AG09309 (cell line): ENCODE measurements at regions not wholly inside any gene's neighbourhood (a gene's known extent, or its start where the extent isn't known, plus 50 kb on each side); places are given as distances from the start of the nearest gene placed in this dataset.

Source experiments
- DNase-seq: peaks from one replicate; pipeline ENCODE4 v3.0.0-alpha.2; 2010; ENCODE audit warnings: low read depth
- H3K4me3 ChIP-seq: 2 replicates; pipeline ENCODE4 v1.5.1; 2011; ENCODE audit warnings: mild to moderate bottlenecking, low read depth, low read length, moderate library complexity; ENCODE audit not compliant: control insufficient read depth
- CTCF ChIP-seq: IDR thresholded peaks from 2 replicates; pipeline ENCODE4 v1.5.1; 2011; ENCODE audit warnings: mild to moderate bottlenecking, low read depth, low read length, inconsistent platforms; ENCODE audit not compliant: insufficient read depth, control insufficient read depth; ENCODE audit errors: missing control alignments

DNA sequence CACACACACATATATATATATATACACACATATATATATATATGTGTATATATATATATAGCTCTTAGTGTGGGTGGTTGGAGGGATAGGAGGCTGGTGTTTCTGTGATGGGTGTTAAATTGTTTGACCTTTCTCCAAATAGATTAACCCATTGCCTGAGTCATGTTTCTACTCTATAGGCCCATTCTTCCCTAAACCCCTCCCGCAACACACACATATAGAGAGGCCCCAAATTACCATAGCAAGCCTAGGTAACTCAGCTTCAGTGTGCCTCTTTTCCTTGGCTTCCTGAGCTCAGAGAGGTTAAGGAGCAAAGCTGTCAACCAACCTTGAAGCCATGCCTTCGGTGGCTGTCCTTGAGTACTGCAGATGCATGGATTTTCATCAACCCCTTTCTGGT, 98.7 kb upstream of the ADO start:
- TF ChIP-seq CTCF = no peak
- no peak overlapping the region for H3K4me3 ChIP-seq
- no peak for DNase-seq

GRCh38 chr10:62707810-62708209, 96.7 kb upstream of the ADO start:
- no peak for TF ChIP-seq CTCF
- no peak overlapping the region for H3K4me3 ChIP-seq
- DNase-seq = no peak

DNA sequence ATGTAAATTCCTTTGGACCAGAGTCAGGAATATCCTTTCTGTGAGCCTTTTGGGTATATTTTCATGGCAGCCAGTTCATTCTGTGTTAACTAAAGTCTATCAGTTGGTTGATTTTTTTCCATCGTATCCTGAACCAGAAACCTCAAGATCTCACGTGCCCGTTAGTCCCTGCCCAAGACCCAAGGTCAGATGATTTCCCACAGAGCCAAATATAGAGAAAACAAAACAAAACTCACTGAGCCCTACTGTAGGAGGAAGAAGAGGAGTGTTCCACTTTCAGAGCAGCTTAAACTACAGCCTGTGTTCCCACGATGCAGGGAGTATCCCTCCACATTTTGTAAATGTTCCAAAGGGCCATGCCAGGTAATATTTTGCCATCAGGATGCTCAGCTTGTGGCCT, 96.0 kb upstream of the ADO start:
- H3K4me3 ChIP-seq = no peak overlapping the region
- no peak for TF ChIP-seq CTCF
- DNase-seq = no peak

DNA sequence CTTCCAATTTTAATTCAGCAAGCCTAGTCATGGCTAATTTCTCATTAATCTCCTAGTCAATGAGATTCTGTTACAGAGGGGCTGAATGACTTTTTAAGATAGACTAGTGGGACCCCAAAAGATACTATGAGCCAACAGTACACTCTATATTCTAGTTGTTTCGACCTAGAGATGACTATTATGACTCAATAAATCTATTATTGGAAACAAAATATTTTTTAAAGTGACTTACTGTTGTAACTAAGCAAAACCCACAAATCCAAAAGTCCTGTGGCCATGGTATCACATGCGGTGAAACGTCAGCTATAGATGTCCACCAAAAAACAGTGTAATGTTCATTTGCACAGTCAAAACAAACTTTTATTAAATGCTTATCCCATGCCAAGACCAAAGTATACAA, 95.3 kb upstream of the ADO start:
- DNase-seq = no peak
- no peak overlapping the region for H3K4me3 ChIP-seq
- TF ChIP-seq CTCF = no peak

GRCh38 chr10:62710182-62710581, 94.3 kb upstream of the ADO start:
- TF ChIP-seq CTCF = no peak
- no peak overlapping the region for H3K4me3 ChIP-seq
- DNase-seq = no peak

DNA sequence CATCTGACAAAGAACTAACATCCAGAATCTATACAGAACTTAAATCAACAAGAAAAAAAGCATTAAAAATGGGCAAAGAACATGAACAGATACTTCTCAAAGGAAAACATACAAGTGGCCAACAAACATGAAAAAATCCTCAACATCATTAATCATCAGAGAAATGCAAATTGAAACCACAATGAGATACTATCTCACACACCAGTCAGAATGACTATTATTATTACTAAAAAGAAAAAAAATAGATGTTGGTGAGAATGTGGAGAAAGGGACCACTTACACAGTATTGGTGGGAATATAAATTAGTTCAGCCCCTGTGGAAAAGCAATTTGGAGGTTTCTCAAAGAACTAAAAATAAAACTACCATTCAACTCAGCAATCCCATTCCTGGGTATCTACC, 89.1 kb upstream of the ADO start:
- no peak for TF ChIP-seq CTCF
- no peak for DNase-seq
- no peak overlapping the region for H3K4me3 ChIP-seq

- no peak overlapping the region for H3K4me3 ChIP-seq
- TF ChIP-seq CTCF = no peak
- DNase-seq = no peak
Observed at GRCh38 chr10:62718585-62718984, 85.9 kb upstream of the ADO start.
